K562 (cell line): ENCODE measurements at regions not wholly inside any gene's neighbourhood (a gene's known extent, or its start where the extent isn't known, plus 50 kb on each side); places are given as distances from the start of the nearest gene placed in this dataset.

Source experiments
- DMBX1 ChIP-seq: fragments of 250-450 bp; sonication (Bioruptor Pico); IDR thresholded peaks from 2 replicates; pipeline ENCODE4 v1.8.0; 2022; ENCODE audit warnings: inconsistent platforms, mild to moderate bottlenecking, moderate library complexity, borderline replicate concordance
- GATA2 ChIP-seq: sonication (generic); formaldehyde crosslinking; IDR thresholded peaks from 2 replicates; pipeline ENCODE4 v1.4.0; 2020; ENCODE audit warnings: mild to moderate bottlenecking, missing genetic modification reagents
- HDAC3 ChIP-seq: fragments of 450-650 bp; IDR thresholded peaks from 2 replicates; pipeline ENCODE4 v1.6.1; 2018; ENCODE audit warnings: borderline replicate concordance, mild to moderate bottlenecking, moderate library complexity; ENCODE audit not compliant: partially characterized antibody
- HLTF ChIP-seq: fragments of 450-650 bp; IDR thresholded peaks from 2 replicates; pipeline ENCODE4 v1.6.1; 2016
- HMGXB4 ChIP-seq: sonication (generic); formaldehyde crosslinking; IDR thresholded peaks from 2 replicates; pipeline ENCODE4 v1.8.1; 2023; ENCODE audit warnings: mild to moderate bottlenecking, missing genetic modification reagents
- JUN ChIP-seq, 2 experiments: sonication (generic) in 1 of 2; formaldehyde crosslinking in 1 of 2; IDR thresholded peaks; 2 replicates each; pipeline versions ENCODE4 v1.6.1 to v1.8.0; 2012 to 2022; ENCODE audit warnings: borderline replicate concordance in 2 of 2, mild to moderate bottlenecking in 2 of 2, improper control_type of control experiment in 1 of 2, low read depth in 1 of 2, low read length in 1 of 2, missing genetic modification reagents in 1 of 2
- KAT8 ChIP-seq: fragments of 450-650 bp; IDR thresholded peaks from 2 replicates; pipeline ENCODE4 v1.6.1; 2016; ENCODE audit warnings: low read depth, mild to moderate bottlenecking
- MIER1 ChIP-seq: fragments of 450-650 bp; IDR thresholded peaks from 2 replicates; pipeline ENCODE4 v1.6.1; 2016; ENCODE audit warnings: antibody characterized with exemption, mild to moderate bottlenecking, low read depth
- MYNN ChIP-seq, 2 experiments: sonication (generic); formaldehyde crosslinking in 1 of 2; IDR thresholded peaks; 2 replicates each; pipeline versions ENCODE4 v1.5.0 to v1.6.1; 2016 to 2020; ENCODE audit warnings: antibody characterized with exemption in 1 of 2, missing genetic modification reagents in 1 of 2
- NR1H2 ChIP-seq: sonication (generic); formaldehyde crosslinking; IDR thresholded peaks from 2 replicates; pipeline ENCODE4 v1.4.0; 2020; ENCODE audit warnings: mild to moderate bottlenecking, missing genetic modification reagents
- PRMT5 ChIP-seq: sonication (generic); formaldehyde crosslinking; IDR thresholded peaks from 2 replicates; pipeline ENCODE4 v1.5.0; 2020; ENCODE audit warnings: missing genetic modification reagents
- RBM14 ChIP-seq: fragments of 200-400 bp; formaldehyde crosslinking; IDR thresholded peaks from 2 replicates; pipeline ENCODE4 v1.6.1; 2018; ENCODE audit warnings: low read depth, mild to moderate bottlenecking, low read length, moderate library complexity, borderline replicate concordance; ENCODE audit not compliant: insufficient read depth
- SMAD4 ChIP-seq: fragments of 250-450 bp; sonication (Bioruptor Pico); conservative IDR thresholded peaks from 2 replicates; pipeline ENCODE4 v1.8.0; 2021; ENCODE audit warnings: inconsistent platforms, mild to moderate bottlenecking, moderate library complexity
- SRSF9 ChIP-seq: fragments of 200-400 bp; formaldehyde crosslinking; IDR thresholded peaks from 2 replicates; pipeline ENCODE4 v1.6.1; 2017; ENCODE audit warnings: low read depth, low read length, borderline replicate concordance
- STAT5A ChIP-seq: IDR thresholded peaks from 2 replicates; pipeline ENCODE4 v1.6.1; 2012; ENCODE audit warnings: low read length, inconsistent platforms, borderline replicate concordance
- TCF3 ChIP-seq: sonication (generic); formaldehyde crosslinking; IDR thresholded peaks from 2 replicates; pipeline ENCODE4 v1.4.0; 2020; ENCODE audit warnings: mild to moderate bottlenecking, missing genetic modification reagents
- TCFL5 ChIP-seq: fragments of 250-450 bp; sonication (Bioruptor Pico); conservative IDR thresholded peaks from 2 replicates; pipeline ENCODE4 v1.6.1; 2021; ENCODE audit warnings: mild to moderate bottlenecking, moderate library complexity, matching md5 sums
- TFAP4 ChIP-seq: sonication (generic); formaldehyde crosslinking; IDR thresholded peaks from 2 replicates; pipeline ENCODE4 v1.8.0; 2022; ENCODE audit warnings: missing genetic modification reagents, mild to moderate bottlenecking, moderate library complexity, borderline replicate concordance
- TRIM28 ChIP-seq: fragments of 450-650 bp; IDR thresholded peaks from 2 replicates; pipeline ENCODE4 v1.6.1; 2017
- ZFX ChIP-seq: sonication (generic); formaldehyde crosslinking; IDR thresholded peaks from 2 replicates; pipeline ENCODE4 v1.8.0; 2022; ENCODE audit warnings: mild to moderate bottlenecking, missing genetic modification reagents, moderate library complexity
- ZNF696 ChIP-seq: fragments of 250-450 bp; sonication (Bioruptor Pico); conservative IDR thresholded peaks from 2 replicates; pipeline ENCODE4 v1.4.0; 2020; ENCODE audit warnings: mild to moderate bottlenecking, moderate library complexity
- TF ChIP-seq, protein P1 (sequence below), 2 experiments: fragments of 450-650 bp; conservative IDR thresholded peaks; 2 replicates each; pipeline ENCODE4 v1.6.1; 2017; ENCODE audit warnings: mild to moderate bottlenecking in 2 of 2, moderate library complexity in 2 of 2
- TF ChIP-seq, protein P2 (sequence below), 2 experiments: IDR thresholded peaks; 2 replicates each; pipeline ENCODE4 v1.6.1; 2011; ENCODE audit warnings: borderline replicate concordance in 1 of 2, control low read depth in 1 of 2, low read depth in 1 of 2, low read length in 1 of 2, mild to moderate bottlenecking in 1 of 2, mixed read lengths in 1 of 2, moderate library complexity in 1 of 2; ENCODE audit not compliant: insufficient read depth in 1 of 2, insufficient read length in 1 of 2, poor library complexity in 1 of 2, severe bottlenecking in 1 of 2; ENCODE audit errors: extremely low read depth in 1 of 2

GRCh38 chr14:103204852-103205540 is 81.7 kb downstream of the TNFAIP2 start (continued):
- TF ChIP-seq, protein P1, sequence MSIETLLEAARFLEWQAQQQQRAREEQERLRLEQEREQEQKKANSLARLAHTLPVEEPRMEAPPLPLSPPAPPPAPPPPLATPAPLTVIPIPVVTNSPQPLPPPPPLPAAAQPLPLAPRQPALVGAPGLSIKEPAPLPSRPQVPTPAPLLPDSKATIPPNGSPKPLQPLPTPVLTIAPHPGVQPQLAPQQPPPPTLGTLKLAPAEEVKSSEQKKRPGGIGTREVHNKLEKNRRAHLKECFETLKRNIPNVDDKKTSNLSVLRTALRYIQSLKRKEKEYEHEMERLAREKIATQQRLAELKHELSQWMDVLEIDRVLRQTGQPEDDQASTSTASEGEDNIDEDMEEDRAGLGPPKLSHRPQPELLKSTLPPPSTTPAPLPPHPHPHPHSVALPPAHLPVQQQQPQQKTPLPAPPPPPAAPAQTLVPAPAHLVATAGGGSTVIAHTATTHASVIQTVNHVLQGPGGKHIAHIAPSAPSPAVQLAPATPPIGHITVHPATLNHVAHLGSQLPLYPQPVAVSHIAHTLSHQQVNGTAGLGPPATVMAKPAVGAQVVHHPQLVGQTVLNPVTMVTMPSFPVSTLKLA (conservative IDR thresholded peaks at IDR 0.05): peak in 1 of 2 experiments; percentile 37; a peak in 1 of 4 replicates
- TF ChIP-seq NR1H2 (CRISPR knock-in tag) (no peak), PRMT5 (CRISPR knock-in tag) (no peak), TRIM28 (peak; percentile 99), KAT8 (no peak), HLTF (peak; percentile 94), RBM14 (no peak), ZNF696 (CRISPR knock-in tag) (no peak), ZFX (CRISPR knock-in tag) (peak; percentile 94), DMBX1 (CRISPR knock-in tag) (peak; percentile 87), HDAC3 (peak; percentile 67), TCF3 (CRISPR knock-in tag) (peak; percentile 97), TCFL5 (no peak), STAT5A (peak; percentile 71), MYNN (IDR thresholded peaks at IDR 0.05) (no peak), MYNN (CRISPR knock-in tag; IDR thresholded peaks at IDR 0.05) (no peak), TFAP4 (CRISPR knock-in tag) (peak; percentile 53; the same call in 1 of the 2 replicates), JUN (IDR thresholded peaks at IDR 0.05; ENCODE audit: borderline replicate concordance, low read depth, low read length) (peak; percentile 60; the same call in 1 of the 2 replicates), JUN (CRISPR knock-in tag; IDR thresholded peaks at IDR 0.05; ENCODE audit: borderline replicate concordance) (no peak), MIER1 (no peak), GATA2 (CRISPR knock-in tag) (peak; percentile 96), SRSF9 (no peak), HMGXB4 (CRISPR knock-in tag) (no peak), SMAD4 (CRISPR knock-in tag) (peak; percentile 89)
- TF ChIP-seq, protein P2, sequence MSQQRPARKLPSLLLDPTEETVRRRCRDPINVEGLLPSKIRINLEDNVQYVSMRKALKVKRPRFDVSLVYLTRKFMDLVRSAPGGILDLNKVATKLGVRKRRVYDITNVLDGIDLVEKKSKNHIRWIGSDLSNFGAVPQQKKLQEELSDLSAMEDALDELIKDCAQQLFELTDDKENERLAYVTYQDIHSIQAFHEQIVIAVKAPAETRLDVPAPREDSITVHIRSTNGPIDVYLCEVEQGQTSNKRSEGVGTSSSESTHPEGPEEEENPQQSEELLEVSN (IDR thresholded peaks at IDR 0.05; ENCODE audit: borderline replicate concordance in 1 of 2, extremely low read depth in 1 of 2, insufficient read depth in 1 of 2, insufficient read length in 1 of 2, low read depth in 1 of 2, low read length in 1 of 2, poor library complexity in 1 of 2, severe bottlenecking in 1 of 2): peak in 1 of 2 experiments; percentile 39
